ENCODE measurements at regions not wholly inside any gene's neighbourhood (a gene's known extent, or its start where the extent isn't known, plus 50 kb on each side); places are given as distances from the start of the nearest gene placed in this dataset.

DNA sequence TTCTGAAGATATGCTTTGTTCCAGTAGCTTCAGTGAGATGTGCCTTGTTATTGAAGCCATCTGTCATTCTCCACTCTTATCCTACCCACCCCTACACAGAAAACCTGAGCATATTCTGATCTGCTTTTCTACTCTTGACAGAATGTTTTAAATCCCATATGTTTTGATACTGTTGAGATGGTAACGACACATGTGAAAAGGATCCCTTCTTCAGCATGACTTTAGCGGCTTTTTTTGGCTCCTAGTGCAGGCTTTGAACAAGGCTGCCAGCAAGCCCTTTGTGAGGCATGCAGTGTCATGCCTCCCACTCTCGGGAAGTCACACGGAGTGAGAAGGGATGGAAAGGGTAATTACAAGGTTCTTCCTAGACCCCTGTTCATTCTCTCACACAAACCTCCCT is 228.8 kb upstream of the RGS6 start:
- no peak for DNase-seq

More for the DNA sequence above, 228.8 kb upstream of the RGS6 start:
- Histone ChIP-seq H4K20me1 (ENCODE audit: control insufficient read depth, insufficient read depth, insufficient read length) (no peaks in the 10 kb centered on the region), H2AFZ (ENCODE audit: low read length) (no peak overlapping the region), H3K4me2 (ENCODE audit: insufficient read depth, insufficient read length, low read length) (no peak overlapping the region), H2BK12ac (ENCODE audit: insufficient read length, low read depth, low read length) (no peak overlapping the region), H3K4me1 (ENCODE audit: insufficient read depth, low read length) (no peaks in the 10 kb centered on the region), H3K79me1 (ENCODE audit: insufficient read depth, low read depth, low read length, poor library complexity, severe bottlenecking) (no peaks in the 10 kb centered on the region), H3K27me3 (ENCODE audit: insufficient read depth, low read length) (no peaks in the 10 kb centered on the region), H2BK20ac (ENCODE audit: low read depth, low read length, poor library complexity, severe bottlenecking) (no peak overlapping the region), H3K79me2 (ENCODE audit: insufficient read depth, low read length) (no peaks in the 10 kb centered on the region), H2BK15ac (ENCODE audit: low read depth, low read length) (no peak overlapping the region), H3K18ac (ENCODE audit: insufficient read length, low read depth, low read length) (no peak overlapping the region), H2AK5ac (ENCODE audit: insufficient read length, low read length) (no peak overlapping the region), H3K9me3 (ENCODE audit: control insufficient read depth, low read depth, low read length) (no peaks in the 10 kb centered on the region), H2BK5ac (ENCODE audit: insufficient read length, low read length) (no peak overlapping the region), H4K8ac (replicated peaks; ENCODE audit: insufficient read length, low read depth, low read length) (no peak overlapping the region), H3K56ac (ENCODE audit: insufficient read length, low read depth, low read length) (no peak overlapping the region), H3K23ac (ENCODE audit: insufficient read length, low read depth, low read length) (no peak overlapping the region), H3K14ac (ENCODE audit: insufficient read depth, low read length) (no peak overlapping the region), H2BK120ac (ENCODE audit: low read depth, low read length, poor library complexity, severe bottlenecking) (no peak overlapping the region), H3K27ac (ENCODE audit: insufficient read length, low read depth, low read length) (no peak overlapping the region), H3K23me2 (ENCODE audit: insufficient read length, low read depth, low read length, poor library complexity, severe bottlenecking) (no peaks in the 10 kb centered on the region), H3K4ac (ENCODE audit: low read depth, low read length) (no peak overlapping the region), H3K9ac (ENCODE audit: extremely low read depth, insufficient read length, low read length) (no peak overlapping the region), H3T11ph (ENCODE audit: low read length) (no peak overlapping the region), H4K91ac (ENCODE audit: insufficient read length, low read depth, low read length) (no peak overlapping the region), H4K5ac (ENCODE audit: insufficient read length, low read depth, low read length) (no peak overlapping the region)
- H3K4me3 Mint-ChIP-seq, result no peak overlapping the region
- WGBS (ENCODE audit: extremely low coverage, insufficient read length, low lambda C conversion rate), result no CpG with 5 or more reads among the region's 4 CpGs
- TF ChIP-seq, protein P1, sequence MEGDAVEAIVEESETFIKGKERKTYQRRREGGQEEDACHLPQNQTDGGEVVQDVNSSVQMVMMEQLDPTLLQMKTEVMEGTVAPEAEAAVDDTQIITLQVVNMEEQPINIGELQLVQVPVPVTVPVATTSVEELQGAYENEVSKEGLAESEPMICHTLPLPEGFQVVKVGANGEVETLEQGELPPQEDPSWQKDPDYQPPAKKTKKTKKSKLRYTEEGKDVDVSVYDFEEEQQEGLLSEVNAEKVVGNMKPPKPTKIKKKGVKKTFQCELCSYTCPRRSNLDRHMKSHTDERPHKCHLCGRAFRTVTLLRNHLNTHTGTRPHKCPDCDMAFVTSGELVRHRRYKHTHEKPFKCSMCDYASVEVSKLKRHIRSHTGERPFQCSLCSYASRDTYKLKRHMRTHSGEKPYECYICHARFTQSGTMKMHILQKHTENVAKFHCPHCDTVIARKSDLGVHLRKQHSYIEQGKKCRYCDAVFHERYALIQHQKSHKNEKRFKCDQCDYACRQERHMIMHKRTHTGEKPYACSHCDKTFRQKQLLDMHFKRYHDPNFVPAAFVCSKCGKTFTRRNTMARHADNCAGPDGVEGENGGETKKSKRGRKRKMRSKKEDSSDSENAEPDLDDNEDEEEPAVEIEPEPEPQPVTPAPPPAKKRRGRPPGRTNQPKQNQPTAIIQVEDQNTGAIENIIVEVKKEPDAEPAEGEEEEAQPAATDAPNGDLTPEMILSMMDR (conservative IDR thresholded peaks at IDR 0.05), result no peak
- H3K4me1 Mint-ChIP-seq, result 0 out of 4 replicates have a peak, but pooled peaks cover 0 to 5% of the 10 kb centered on the region in 2 experiments
- H3K9me3 Mint-ChIP-seq, result no peaks in the 10 kb centered on the region
- no peaks in the 10 kb centered on the region for H3K27me3 Mint-ChIP-seq (ENCODE audit: low read depth)
- H3K27ac Mint-ChIP-seq, result no peak overlapping the region
- peaks cover 11 to 35% (median 19%) of the 10 kb centered on the region in 3 experiments; a peak in 6 of 7 replicates for H3K36me3 Mint-ChIP-seq (ENCODE audit: insufficient read depth in 1 of 3, low read depth in 3 of 3)
